ENCODE measurements at regions not wholly inside any gene's neighbourhood (a gene's known extent, or its start where the extent isn't known, plus 50 kb on each side); places are given as distances from the start of the nearest gene placed in this dataset.
"Not testable (repeated sequence)": the region's sequence is repeated elsewhere in the genome, so short reads cannot be mapped to it uniquely, and the experiment has no call there.

DNA sequence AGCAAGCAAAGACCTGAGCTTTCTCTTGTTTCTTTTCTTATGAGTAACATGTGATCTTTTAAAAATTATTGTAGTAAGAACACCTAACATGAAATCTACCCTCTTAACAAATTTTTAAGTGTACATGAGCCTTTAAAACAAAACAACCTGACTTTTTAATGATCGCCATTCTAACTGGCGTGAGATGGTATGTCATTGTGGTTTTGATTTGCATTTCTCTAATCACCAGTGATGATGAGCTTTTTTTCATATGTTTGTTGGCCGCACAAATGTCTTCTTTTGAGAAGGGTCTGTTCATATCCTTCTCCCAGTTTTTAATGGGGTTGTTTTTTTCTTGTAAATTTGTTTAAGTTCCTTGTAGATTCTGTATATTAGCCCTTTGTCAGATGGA lies 73.7 kb upstream of the BMP2 start:
- TF ChIP-seq, protein P1, sequence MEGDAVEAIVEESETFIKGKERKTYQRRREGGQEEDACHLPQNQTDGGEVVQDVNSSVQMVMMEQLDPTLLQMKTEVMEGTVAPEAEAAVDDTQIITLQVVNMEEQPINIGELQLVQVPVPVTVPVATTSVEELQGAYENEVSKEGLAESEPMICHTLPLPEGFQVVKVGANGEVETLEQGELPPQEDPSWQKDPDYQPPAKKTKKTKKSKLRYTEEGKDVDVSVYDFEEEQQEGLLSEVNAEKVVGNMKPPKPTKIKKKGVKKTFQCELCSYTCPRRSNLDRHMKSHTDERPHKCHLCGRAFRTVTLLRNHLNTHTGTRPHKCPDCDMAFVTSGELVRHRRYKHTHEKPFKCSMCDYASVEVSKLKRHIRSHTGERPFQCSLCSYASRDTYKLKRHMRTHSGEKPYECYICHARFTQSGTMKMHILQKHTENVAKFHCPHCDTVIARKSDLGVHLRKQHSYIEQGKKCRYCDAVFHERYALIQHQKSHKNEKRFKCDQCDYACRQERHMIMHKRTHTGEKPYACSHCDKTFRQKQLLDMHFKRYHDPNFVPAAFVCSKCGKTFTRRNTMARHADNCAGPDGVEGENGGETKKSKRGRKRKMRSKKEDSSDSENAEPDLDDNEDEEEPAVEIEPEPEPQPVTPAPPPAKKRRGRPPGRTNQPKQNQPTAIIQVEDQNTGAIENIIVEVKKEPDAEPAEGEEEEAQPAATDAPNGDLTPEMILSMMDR (IDR thresholded peaks at IDR 0.05), result not testable (repeated sequence)
- TF ChIP-seq POLR2A, EP300 (IDR thresholded peaks at IDR 0.05): not testable (repeated sequence)

All from ovary (tissue), 3 donors.